HL-60 (cell line): ENCODE measurements at regions not wholly inside any gene's neighbourhood (a gene's known extent, or its start where the extent isn't known, plus 50 kb on each side); places are given as distances from the start of the nearest gene placed in this dataset.
A peak's percentile ranks its signal among the peaks of the same experiment; 100 is the strongest.

ENCODE experiments used
- POLR2AphosphoS5 ChIP-seq: IDR thresholded peaks from 2 replicates; pipeline ENCODE4 v1.6.1; 2012; ENCODE audit warnings: low read depth
- TF ChIP-seq, protein P1 (sequence below): IDR thresholded peaks from 2 replicates; pipeline ENCODE4 v1.6.1; 2012; ENCODE audit warnings: low read depth; ENCODE audit not compliant: insufficient replicate concordance
- TF ChIP-seq, protein P2 (sequence below): IDR thresholded peaks from one replicate; pipeline ENCODE4 v1.5.1; 2011; ENCODE audit warnings: low read length, control low read depth, inconsistent platforms; ENCODE audit not compliant: insufficient read depth

DNA sequence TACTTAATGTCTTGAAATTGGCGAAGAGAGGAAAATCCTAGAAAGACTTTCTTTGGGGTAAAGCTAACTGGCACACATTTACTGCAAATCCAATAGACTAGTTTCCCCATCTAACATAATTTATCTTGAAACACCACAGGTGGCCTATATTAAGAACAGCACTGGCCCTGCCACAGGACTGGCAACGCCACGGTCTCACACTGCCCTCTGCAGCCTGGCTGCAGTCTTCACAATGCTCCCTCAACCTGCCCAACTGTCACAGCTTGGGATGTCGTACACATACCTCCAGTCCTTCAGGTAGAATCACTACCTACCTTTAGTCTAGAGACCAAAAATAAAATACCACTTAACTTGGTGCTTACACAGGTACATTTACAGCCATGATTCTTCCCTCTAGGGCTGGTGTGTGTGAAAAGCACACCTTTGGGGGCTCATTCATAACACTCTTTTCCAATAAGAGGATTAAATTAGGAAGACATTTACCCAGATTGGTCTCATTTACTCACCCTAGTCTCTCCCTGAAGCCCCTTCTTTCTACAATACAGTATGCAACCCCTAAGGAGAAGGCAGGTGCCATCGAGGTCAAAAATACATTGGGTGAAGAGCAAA, 222.2 kb downstream of the C1D start:
- TF ChIP-seq, protein P1, sequence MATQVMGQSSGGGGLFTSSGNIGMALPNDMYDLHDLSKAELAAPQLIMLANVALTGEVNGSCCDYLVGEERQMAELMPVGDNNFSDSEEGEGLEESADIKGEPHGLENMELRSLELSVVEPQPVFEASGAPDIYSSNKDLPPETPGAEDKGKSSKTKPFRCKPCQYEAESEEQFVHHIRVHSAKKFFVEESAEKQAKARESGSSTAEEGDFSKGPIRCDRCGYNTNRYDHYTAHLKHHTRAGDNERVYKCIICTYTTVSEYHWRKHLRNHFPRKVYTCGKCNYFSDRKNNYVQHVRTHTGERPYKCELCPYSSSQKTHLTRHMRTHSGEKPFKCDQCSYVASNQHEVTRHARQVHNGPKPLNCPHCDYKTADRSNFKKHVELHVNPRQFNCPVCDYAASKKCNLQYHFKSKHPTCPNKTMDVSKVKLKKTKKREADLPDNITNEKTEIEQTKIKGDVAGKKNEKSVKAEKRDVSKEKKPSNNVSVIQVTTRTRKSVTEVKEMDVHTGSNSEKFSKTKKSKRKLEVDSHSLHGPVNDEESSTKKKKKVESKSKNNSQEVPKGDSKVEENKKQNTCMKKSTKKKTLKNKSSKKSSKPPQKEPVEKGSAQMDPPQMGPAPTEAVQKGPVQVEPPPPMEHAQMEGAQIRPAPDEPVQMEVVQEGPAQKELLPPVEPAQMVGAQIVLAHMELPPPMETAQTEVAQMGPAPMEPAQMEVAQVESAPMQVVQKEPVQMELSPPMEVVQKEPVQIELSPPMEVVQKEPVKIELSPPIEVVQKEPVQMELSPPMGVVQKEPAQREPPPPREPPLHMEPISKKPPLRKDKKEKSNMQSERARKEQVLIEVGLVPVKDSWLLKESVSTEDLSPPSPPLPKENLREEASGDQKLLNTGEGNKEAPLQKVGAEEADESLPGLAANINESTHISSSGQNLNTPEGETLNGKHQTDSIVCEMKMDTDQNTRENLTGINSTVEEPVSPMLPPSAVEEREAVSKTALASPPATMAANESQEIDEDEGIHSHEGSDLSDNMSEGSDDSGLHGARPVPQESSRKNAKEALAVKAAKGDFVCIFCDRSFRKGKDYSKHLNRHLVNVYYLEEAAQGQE, result no peak
- TF ChIP-seq, protein P2, sequence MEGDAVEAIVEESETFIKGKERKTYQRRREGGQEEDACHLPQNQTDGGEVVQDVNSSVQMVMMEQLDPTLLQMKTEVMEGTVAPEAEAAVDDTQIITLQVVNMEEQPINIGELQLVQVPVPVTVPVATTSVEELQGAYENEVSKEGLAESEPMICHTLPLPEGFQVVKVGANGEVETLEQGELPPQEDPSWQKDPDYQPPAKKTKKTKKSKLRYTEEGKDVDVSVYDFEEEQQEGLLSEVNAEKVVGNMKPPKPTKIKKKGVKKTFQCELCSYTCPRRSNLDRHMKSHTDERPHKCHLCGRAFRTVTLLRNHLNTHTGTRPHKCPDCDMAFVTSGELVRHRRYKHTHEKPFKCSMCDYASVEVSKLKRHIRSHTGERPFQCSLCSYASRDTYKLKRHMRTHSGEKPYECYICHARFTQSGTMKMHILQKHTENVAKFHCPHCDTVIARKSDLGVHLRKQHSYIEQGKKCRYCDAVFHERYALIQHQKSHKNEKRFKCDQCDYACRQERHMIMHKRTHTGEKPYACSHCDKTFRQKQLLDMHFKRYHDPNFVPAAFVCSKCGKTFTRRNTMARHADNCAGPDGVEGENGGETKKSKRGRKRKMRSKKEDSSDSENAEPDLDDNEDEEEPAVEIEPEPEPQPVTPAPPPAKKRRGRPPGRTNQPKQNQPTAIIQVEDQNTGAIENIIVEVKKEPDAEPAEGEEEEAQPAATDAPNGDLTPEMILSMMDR, result peak; percentile 49
- no peak for TF ChIP-seq POLR2AphosphoS5
